ENCODE measurements at regions not wholly inside any gene's neighbourhood (a gene's known extent, or its start where the extent isn't known, plus 50 kb on each side); places are given as distances from the start of the nearest gene placed in this dataset.

DNA sequence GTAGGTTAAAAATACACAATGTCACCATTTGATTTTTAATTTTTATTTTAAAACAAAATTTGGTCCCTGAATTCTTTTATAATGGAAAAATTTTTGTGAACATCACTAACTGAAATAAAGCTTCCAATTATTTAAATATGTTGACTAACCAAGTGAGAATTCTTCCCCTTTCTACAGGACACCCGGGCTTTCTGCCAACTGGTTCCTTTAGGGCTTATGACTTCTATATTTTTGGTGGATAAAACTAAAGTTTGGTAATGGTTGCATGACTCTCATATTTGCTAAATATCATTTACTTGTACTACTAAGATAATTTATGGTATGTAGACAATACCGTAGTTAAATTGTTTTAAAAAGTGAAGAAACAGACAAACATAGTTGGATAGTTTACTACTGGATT lies 291.0 kb upstream of the DOK6 start:
- Histone ChIP-seq H3K4me2 (ENCODE audit: low read length) (no peak overlapping the region), H3K36me3 (ENCODE audit: low read depth, low read length) (no peaks in the 10 kb centered on the region), H3K4me3 (ENCODE audit: low read length) (no peak overlapping the region), H3K9ac (ENCODE audit: low read length) (no peak overlapping the region), H3F3A (ENCODE audit: low read length, unreplicated experiment) (no peaks in the 10 kb centered on the region), H3K9me2 (replicated peaks; ENCODE audit: low read length) (no peaks in the 10 kb centered on the region), H3K4me1 (ENCODE audit: insufficient read depth, low read length) (no peaks in the 10 kb centered on the region), H3K79me2 (ENCODE audit: low read length) (no peaks in the 10 kb centered on the region), H3K9me3 (ENCODE audit: low read length) (no peaks in the 10 kb centered on the region), H2AFZ (ENCODE audit: low read length) (no peak overlapping the region), H3K27me3 (ENCODE audit: low read length) (no peaks in the 10 kb centered on the region), H3K27ac (ENCODE audit: low read length) (no peak overlapping the region), H4K20me1 (ENCODE audit: low read length) (no peaks in the 10 kb centered on the region)
- DNase-seq, result no peak
- BruUV-seq (replicated peaks), result no TSS peak
- intact Hi-C loops (cut with micrococcal nuclease), result loop anchor here (10.0 kb wide), 1 partner anchor 965 kb away; no protein-coding TSS in a partner anchor
- ChIA-PET CTCF (no interaction called here), POLR2A (ENCODE audit: unreplicated experiment) (no interaction called here)
- no peak for ATAC-seq
- TF ChIP-seq EZH2 (IDR thresholded peaks at IDR 0.05; ENCODE audit: low read length, unreplicated experiment) (no peak), EZH2phosphoT487 (IDR thresholded peaks at IDR 0.05; ENCODE audit: borderline replicate concordance, low read length) (no peak)
- TF ChIP-seq, protein P1, sequence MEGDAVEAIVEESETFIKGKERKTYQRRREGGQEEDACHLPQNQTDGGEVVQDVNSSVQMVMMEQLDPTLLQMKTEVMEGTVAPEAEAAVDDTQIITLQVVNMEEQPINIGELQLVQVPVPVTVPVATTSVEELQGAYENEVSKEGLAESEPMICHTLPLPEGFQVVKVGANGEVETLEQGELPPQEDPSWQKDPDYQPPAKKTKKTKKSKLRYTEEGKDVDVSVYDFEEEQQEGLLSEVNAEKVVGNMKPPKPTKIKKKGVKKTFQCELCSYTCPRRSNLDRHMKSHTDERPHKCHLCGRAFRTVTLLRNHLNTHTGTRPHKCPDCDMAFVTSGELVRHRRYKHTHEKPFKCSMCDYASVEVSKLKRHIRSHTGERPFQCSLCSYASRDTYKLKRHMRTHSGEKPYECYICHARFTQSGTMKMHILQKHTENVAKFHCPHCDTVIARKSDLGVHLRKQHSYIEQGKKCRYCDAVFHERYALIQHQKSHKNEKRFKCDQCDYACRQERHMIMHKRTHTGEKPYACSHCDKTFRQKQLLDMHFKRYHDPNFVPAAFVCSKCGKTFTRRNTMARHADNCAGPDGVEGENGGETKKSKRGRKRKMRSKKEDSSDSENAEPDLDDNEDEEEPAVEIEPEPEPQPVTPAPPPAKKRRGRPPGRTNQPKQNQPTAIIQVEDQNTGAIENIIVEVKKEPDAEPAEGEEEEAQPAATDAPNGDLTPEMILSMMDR (conservative IDR thresholded peaks at IDR 0.05; ENCODE audit: low read depth, low read length), result no peak

DNA sequence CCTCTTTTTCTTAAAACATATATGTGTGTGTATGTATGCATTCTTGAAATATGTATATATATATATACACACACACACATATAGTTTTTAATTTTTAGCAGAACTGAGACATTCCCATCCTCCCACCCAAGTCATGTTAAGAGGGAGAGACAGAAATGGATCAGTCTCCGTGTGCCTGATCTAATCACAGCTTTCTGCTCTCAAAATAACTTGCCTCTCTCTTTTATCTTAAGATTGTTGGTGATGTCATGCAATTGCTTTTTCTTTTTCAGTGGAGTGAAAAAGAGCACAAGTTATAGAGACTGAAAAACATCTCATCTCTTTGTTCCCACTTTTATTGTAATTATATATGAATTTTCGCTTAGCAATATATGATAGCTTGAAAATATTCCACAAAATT lies 279.9 kb upstream of the DOK6 start:
- no peaks in the 10 kb centered on the region for H3K9me2 ChIP-seq (replicated peaks; ENCODE audit: low read length)
- no peak overlapping the region for H3K4me3 ChIP-seq (ENCODE audit: low read length)
- ChIA-PET CTCF (no interaction called here), POLR2A (ENCODE audit: unreplicated experiment) (no interaction called here)
- no TSS peak for BruUV-seq (replicated peaks)
- H3F3A ChIP-seq (ENCODE audit: low read length, unreplicated experiment), result no peaks in the 10 kb centered on the region
- H3K79me2 ChIP-seq (ENCODE audit: low read length), result no peaks in the 10 kb centered on the region
- no peaks in the 10 kb centered on the region for H3K9me3 ChIP-seq (ENCODE audit: low read length)
- DNase-seq (no peak), ATAC-seq (no peak)
- H3K36me3 ChIP-seq (ENCODE audit: low read depth, low read length), result no peaks in the 10 kb centered on the region
- no peaks in the 10 kb centered on the region for H4K20me1 ChIP-seq (ENCODE audit: low read length)
- H3K4me2 ChIP-seq (ENCODE audit: low read length), result no peak overlapping the region
- intact Hi-C loops (cut with micrococcal nuclease), result no loop called here
- no peak overlapping the region for H3K27ac ChIP-seq (ENCODE audit: low read length)
- H2AFZ ChIP-seq (ENCODE audit: low read length), result no peak overlapping the region
- no peaks in the 10 kb centered on the region for H3K4me1 ChIP-seq (ENCODE audit: insufficient read depth, low read length)
- TF ChIP-seq, protein P1 (conservative IDR thresholded peaks at IDR 0.05; ENCODE audit: low read depth, low read length), result no peak
- TF ChIP-seq EZH2phosphoT487 (IDR thresholded peaks at IDR 0.05; ENCODE audit: borderline replicate concordance, low read length) (no peak), EZH2 (IDR thresholded peaks at IDR 0.05; ENCODE audit: low read length, unreplicated experiment) (no peak)
- peaks cover 8% of the 10 kb centered on the region for H3K27me3 ChIP-seq (ENCODE audit: low read length)
- no peak overlapping the region for H3K9ac ChIP-seq (ENCODE audit: low read length)

DNA sequence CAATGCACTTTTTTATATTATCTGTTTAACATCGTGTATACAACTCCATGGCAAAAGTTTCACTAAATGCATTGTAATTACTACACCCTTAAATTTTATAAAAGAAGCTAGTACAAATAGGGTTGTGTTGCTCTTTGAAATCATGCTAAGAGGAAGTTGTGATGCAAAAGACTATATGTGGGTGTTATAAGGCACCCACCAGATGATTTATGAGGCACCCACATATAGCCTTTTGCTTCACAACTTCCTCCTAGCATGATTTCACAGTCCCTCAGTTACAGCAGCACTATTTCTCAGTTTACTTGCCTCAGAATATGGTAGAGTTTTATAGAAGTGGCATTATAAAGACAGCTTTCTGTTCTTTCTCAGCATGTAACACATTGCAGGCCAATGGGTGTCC lies 277.3 kb upstream of the DOK6 start:
- Histone ChIP-seq H3K79me2 (ENCODE audit: low read length) (no peaks in the 10 kb centered on the region), H3K9me2 (replicated peaks; ENCODE audit: low read length) (no peaks in the 10 kb centered on the region), H3K4me3 (ENCODE audit: low read length) (no peak overlapping the region), H3K27ac (ENCODE audit: low read length) (no peak overlapping the region), H3K4me1 (ENCODE audit: insufficient read depth, low read length) (no peaks in the 10 kb centered on the region), H2AFZ (ENCODE audit: low read length) (no peak overlapping the region), H3K4me2 (ENCODE audit: low read length) (no peak overlapping the region), H3F3A (ENCODE audit: low read length, unreplicated experiment) (no peaks in the 10 kb centered on the region), H3K36me3 (ENCODE audit: low read depth, low read length) (no peaks in the 10 kb centered on the region), H3K9me3 (ENCODE audit: low read length) (no peaks in the 10 kb centered on the region), H4K20me1 (ENCODE audit: low read length) (no peaks in the 10 kb centered on the region), H3K9ac (ENCODE audit: low read length) (no peak overlapping the region), H3K27me3 (ENCODE audit: low read length) (no peaks in the 10 kb centered on the region)
- no peak for ATAC-seq
- no TSS peak for BruUV-seq (replicated peaks)
- POLR2A ChIA-PET (ENCODE audit: unreplicated experiment), result no interaction called here
- DNase-seq, result no peak
- CTCF ChIA-PET, result no interaction called here
- intact Hi-C loops (cut with micrococcal nuclease), result no loop called here
- no peak for TF ChIP-seq EZH2 (IDR thresholded peaks at IDR 0.05; ENCODE audit: low read length, unreplicated experiment)
